OCI-LY1 (cell line): ENCODE measurements at regions not wholly inside any gene's neighbourhood (a gene's known extent, or its start where the extent isn't known, plus 50 kb on each side); places are given as distances from the start of the nearest gene placed in this dataset.

Source experiments
- H2AFZ ChIP-seq: fragments of 200-600 bp; sonication (generic), shearing (Covaris generic); 2 replicates; pipeline ENCODE4 v1.6.0; 2014; ENCODE audit warnings: antibody characterized with exemption, mild to moderate bottlenecking, low read length
- H3F3A ChIP-seq: fragments of 200-600 bp; sonication (generic), shearing (Covaris generic); 2 replicates; pipeline ENCODE4 v1.6.0; 2014; ENCODE audit warnings: mild to moderate bottlenecking, antibody characterized with exemption, low read length, moderate library complexity; ENCODE audit not compliant: insufficient read depth
- H3K27ac ChIP-seq: fragments of 200-600 bp; sonication (generic); 2 replicates; pipeline ENCODE4 v1.5.1; 2014; ENCODE audit warnings: low read length, mixed run types, mild to moderate bottlenecking, low read depth; ENCODE audit not compliant: poor library complexity, severe bottlenecking
- H3K27me3 ChIP-seq: fragments of 200-600 bp; sonication (generic); 2 replicates; pipeline ENCODE4 v1.6.0; 2014; ENCODE audit warnings: antibody characterized with exemption, mild to moderate bottlenecking, low read length, moderate library complexity; ENCODE audit not compliant: insufficient read depth
- H3K36me3 ChIP-seq: fragments of 200-600 bp; sonication (generic); 2 replicates; pipeline ENCODE4 v1.6.1; 2014; ENCODE audit warnings: mild to moderate bottlenecking, antibody characterized with exemption, low read length, moderate library complexity, mixed read lengths; ENCODE audit not compliant: insufficient read depth
- H3K4me1 ChIP-seq: fragments of 200-600 bp; sonication (generic); 2 replicates; pipeline ENCODE4 v1.5.1; 2014; ENCODE audit warnings: mild to moderate bottlenecking, low read length, moderate library complexity; ENCODE audit not compliant: insufficient read depth, severe bottlenecking
- H3K4me2 ChIP-seq: fragments of 200-600 bp; sonication (generic), shearing (Covaris generic); 2 replicates; pipeline ENCODE4 v1.6.1; 2014; ENCODE audit warnings: low read length
- H3K4me3 ChIP-seq: fragments of 200-600 bp; sonication (generic); 2 replicates; pipeline ENCODE4 v1.5.1; 2014; ENCODE audit warnings: low read length, low read depth, mild to moderate bottlenecking, mixed read lengths; ENCODE audit not compliant: poor library complexity, severe bottlenecking
- H3K79me2 ChIP-seq: fragments of 200-600 bp; shearing (Covaris generic); 2 replicates; pipeline ENCODE4 v1.6.1; 2016; ENCODE audit warnings: mixed run types, low read length, mixed read lengths; ENCODE audit not compliant: insufficient read depth
- H3K9ac ChIP-seq: fragments of 200-600 bp; sonication (generic), shearing (Covaris generic); 2 replicates; pipeline ENCODE4 v1.6.1; 2014; ENCODE audit warnings: mild to moderate bottlenecking, low read length, mixed read lengths
- H3K9me2 ChIP-seq: fragments of 200-600 bp; sonication (generic), shearing (Covaris generic); 2 replicates; pipeline ENCODE4 v1.6.1; 2014; ENCODE audit warnings: low read depth, mild to moderate bottlenecking, low read length, mixed read lengths
- H3K9me3 ChIP-seq: fragments of 200-600 bp; shearing (Covaris generic); 2 replicates; pipeline ENCODE4 v1.6.1; 2014; ENCODE audit warnings: low read length, mixed read lengths
- H4K20me1 ChIP-seq: fragments of 200-600 bp; sonication (generic), shearing (Covaris generic); 2 replicates; pipeline ENCODE4 v1.6.0; 2016; ENCODE audit warnings: mild to moderate bottlenecking, low read length; ENCODE audit not compliant: insufficient read depth
- CTCF ChIP-seq: fragments of 200-600 bp; sonication (generic), shearing (Covaris generic); IDR thresholded peaks from 2 replicates; pipeline ENCODE4 v1.5.1; 2017; ENCODE audit warnings: mild to moderate bottlenecking, antibody characterized with exemption, low read length, moderate library complexity, mixed read lengths
- EZH2 ChIP-seq: fragments of 200-600 bp; sonication (generic), shearing (Covaris generic); IDR thresholded peaks from 2 replicates; pipeline ENCODE4 v1.8.0; 2017; ENCODE audit warnings: borderline replicate concordance, mixed run types, mild to moderate bottlenecking, antibody characterized with exemption, low read length, moderate library complexity, mixed read lengths

- TF ChIP-seq EZH2 (no peak), CTCF (no peak)
Measured at GRCh38 chr4:42234817-42235216, 82.4 kb upstream of the BEND4 start.

GRCh38 chr4:42235304-42236021, 83.0 kb upstream of the BEND4 start:
- no peaks in the 10 kb centered on the region for H3F3A ChIP-seq
- no peak overlapping the region for H3K9ac ChIP-seq
- H3K27ac ChIP-seq, result no peak overlapping the region
- no peak overlapping the region for H3K4me3 ChIP-seq
- no peaks in the 10 kb centered on the region for H3K79me2 ChIP-seq
- TF ChIP-seq EZH2, result no peak
- no peaks in the 10 kb centered on the region for H4K20me1 ChIP-seq
- no peaks in the 10 kb centered on the region for H3K27me3 ChIP-seq
- no peaks in the 10 kb centered on the region for H3K36me3 ChIP-seq
- H3K9me3 ChIP-seq, result no peaks in the 10 kb centered on the region
- no peak overlapping the region for H3K4me2 ChIP-seq
- no peaks in the 10 kb centered on the region for H3K4me1 ChIP-seq
- H3K9me2 ChIP-seq, result no peaks in the 10 kb centered on the region
- H2AFZ ChIP-seq, result no peak overlapping the region

More at GRCh38 chr4:42234817-42235216, 82.4 kb upstream of the BEND4 start:
- Histone ChIP-seq H3K79me2 (no peaks in the 10 kb centered on the region), H3K36me3 (no peaks in the 10 kb centered on the region), H3K27me3 (no peaks in the 10 kb centered on the region), H3F3A (no peaks in the 10 kb centered on the region), H3K9me3 (no peaks in the 10 kb centered on the region), H3K4me1 (no peaks in the 10 kb centered on the region), H3K9ac (no peak overlapping the region), H2AFZ (no peak overlapping the region), H3K4me3 (no peak overlapping the region), H3K4me2 (no peak overlapping the region), H3K27ac (no peak overlapping the region), H3K9me2 (no peaks in the 10 kb centered on the region), H4K20me1 (no peaks in the 10 kb centered on the region)

GRCh38 chr4:42237010-42237409, 84.6 kb upstream of the BEND4 start:
- no peak overlapping the region for H3K4me3 ChIP-seq
- no peaks in the 10 kb centered on the region for H3K79me2 ChIP-seq
- no peak for TF ChIP-seq CTCF
- TF ChIP-seq EZH2, result no peak
- no peak overlapping the region for H2AFZ ChIP-seq
- no peaks in the 10 kb centered on the region for H3K9me3 ChIP-seq
- H3K4me2 ChIP-seq, result no peak overlapping the region
- no peaks in the 10 kb centered on the region for H3F3A ChIP-seq
- no peaks in the 10 kb centered on the region for H4K20me1 ChIP-seq
- H3K9me2 ChIP-seq, result no peaks in the 10 kb centered on the region
- H3K27me3 ChIP-seq, result no peaks in the 10 kb centered on the region
- no peak overlapping the region for H3K9ac ChIP-seq
- H3K27ac ChIP-seq, result no peak overlapping the region
- H3K36me3 ChIP-seq, result no peaks in the 10 kb centered on the region
- H3K4me1 ChIP-seq, result no peaks in the 10 kb centered on the region

- Histone ChIP-seq H3K27ac (no peak overlapping the region), H3K9me2 (no peaks in the 10 kb centered on the region), H3K79me2 (no peaks in the 10 kb centered on the region), H2AFZ (no peak overlapping the region), H4K20me1 (no peaks in the 10 kb centered on the region), H3K27me3 (no peaks in the 10 kb centered on the region), H3F3A (no peaks in the 10 kb centered on the region), H3K4me1 (no peaks in the 10 kb centered on the region), H3K9ac (no peak overlapping the region), H3K9me3 (no peaks in the 10 kb centered on the region), H3K36me3 (no peaks in the 10 kb centered on the region), H3K4me2 (no peak overlapping the region), H3K4me3 (no peak overlapping the region)
- TF ChIP-seq CTCF (no peak), EZH2 (no peak)
Measured at GRCh38 chr4:42237451-42237850, 85.0 kb upstream of the BEND4 start.
